Loucy (cell line): ENCODE measurements at regions not wholly inside any gene's neighbourhood (a gene's known extent, or its start where the extent isn't known, plus 50 kb on each side); places are given as distances from the start of the nearest gene placed in this dataset.

ENCODE experiments used
- H2AFZ ChIP-seq: fragments of 200-600 bp; sonication (generic); 2 replicates; pipeline ENCODE4 v1.6.0; 2016; ENCODE audit warnings: antibody characterized with exemption, mild to moderate bottlenecking, low read length, moderate library complexity
- H3F3A ChIP-seq: fragments of 200-600 bp; 2 replicates; pipeline ENCODE4 v1.6.0; 2016; ENCODE audit warnings: antibody characterized with exemption, low read depth, mild to moderate bottlenecking
- H3K27me3 ChIP-seq: fragments of 200-600 bp; sonication (generic); 2 replicates; pipeline ENCODE4 v1.6.1; 2014; ENCODE audit warnings: low read length, mild to moderate bottlenecking; ENCODE audit not compliant: insufficient read depth, poor library complexity, severe bottlenecking
- H3K36me3 ChIP-seq: fragments of 200-600 bp; sonication (generic); 2 replicates; pipeline ENCODE4 v1.6.1; 2016; ENCODE audit warnings: low read length; ENCODE audit not compliant: insufficient read depth
- H3K4me1 ChIP-seq: fragments of 200-600 bp; sonication (generic); 2 replicates; pipeline ENCODE4 v1.5.1; 2014; ENCODE audit warnings: low read length, mild to moderate bottlenecking; ENCODE audit not compliant: insufficient read depth, poor library complexity, severe bottlenecking
- H3K4me2 ChIP-seq: fragments of 200-600 bp; sonication (generic); 2 replicates; pipeline ENCODE4 v1.6.0; 2014; ENCODE audit warnings: antibody characterized with exemption, low read length, low read depth, mild to moderate bottlenecking; ENCODE audit not compliant: poor library complexity, severe bottlenecking
- H3K4me3 ChIP-seq: fragments of 200-600 bp; sonication (generic); 2 replicates; pipeline ENCODE4 v1.5.1; 2014; ENCODE audit warnings: low read length, mild to moderate bottlenecking, mixed read lengths; ENCODE audit not compliant: poor library complexity, severe bottlenecking
- H3K79me2 ChIP-seq: fragments of 200-600 bp; sonication (generic); 2 replicates; pipeline ENCODE4 v1.6.1; 2014; ENCODE audit warnings: low read length; ENCODE audit not compliant: insufficient read depth
- H3K9ac ChIP-seq: fragments of 200-600 bp; sonication (generic); 2 replicates; pipeline ENCODE4 v1.6.0; 2014; ENCODE audit warnings: mild to moderate bottlenecking, low read depth, low read length, moderate library complexity; ENCODE audit not compliant: poor library complexity, severe bottlenecking
- H3K9me2 ChIP-seq: fragments of 200-600 bp; sonication (generic); replicated peaks from 2 replicates; pipeline ENCODE4 v1.6.1; 2016; ENCODE audit warnings: low read depth, low read length, mixed read lengths
- H3K9me3 ChIP-seq: fragments of 200-600 bp; sonication (generic); 2 replicates; pipeline ENCODE4 v1.6.1; 2014; ENCODE audit warnings: mild to moderate bottlenecking, antibody characterized with exemption, low read length, low read depth; ENCODE audit not compliant: insufficient read depth
- H4K20me1 ChIP-seq: fragments of 200-600 bp; sonication (generic); 2 replicates; pipeline ENCODE4 v1.6.0; 2014; ENCODE audit warnings: antibody characterized with exemption, low read length, mild to moderate bottlenecking; ENCODE audit not compliant: insufficient read depth, poor library complexity, severe bottlenecking
- EZH2phosphoT487 ChIP-seq: fragments of 200-600 bp; IDR thresholded peaks from 2 replicates; pipeline ENCODE4 v1.6.1; 2018; ENCODE audit warnings: antibody characterized with exemption, mild to moderate bottlenecking, moderate library complexity, borderline replicate concordance
- TF ChIP-seq, protein P1 (sequence below): fragments of 200-600 bp; sonication (generic); conservative IDR thresholded peaks from 2 replicates; pipeline ENCODE4 v1.5.1; 2014; ENCODE audit warnings: mild to moderate bottlenecking, antibody characterized with exemption, low read length

- Histone ChIP-seq H3F3A (no peaks in the 10 kb centered on the region), H3K9me2 (no peaks in the 10 kb centered on the region), H3K4me2 (no peak overlapping the region), H3K27me3 (no peaks in the 10 kb centered on the region), H3K79me2 (no peaks in the 10 kb centered on the region), H3K36me3 (no peaks in the 10 kb centered on the region), H3K4me1 (no peaks in the 10 kb centered on the region), H2AFZ (no peak overlapping the region), H4K20me1 (no peaks in the 10 kb centered on the region), H3K9ac (no peak overlapping the region), H3K9me3 (no peaks in the 10 kb centered on the region), H3K4me3 (no peak overlapping the region)
- TF ChIP-seq, protein P1, sequence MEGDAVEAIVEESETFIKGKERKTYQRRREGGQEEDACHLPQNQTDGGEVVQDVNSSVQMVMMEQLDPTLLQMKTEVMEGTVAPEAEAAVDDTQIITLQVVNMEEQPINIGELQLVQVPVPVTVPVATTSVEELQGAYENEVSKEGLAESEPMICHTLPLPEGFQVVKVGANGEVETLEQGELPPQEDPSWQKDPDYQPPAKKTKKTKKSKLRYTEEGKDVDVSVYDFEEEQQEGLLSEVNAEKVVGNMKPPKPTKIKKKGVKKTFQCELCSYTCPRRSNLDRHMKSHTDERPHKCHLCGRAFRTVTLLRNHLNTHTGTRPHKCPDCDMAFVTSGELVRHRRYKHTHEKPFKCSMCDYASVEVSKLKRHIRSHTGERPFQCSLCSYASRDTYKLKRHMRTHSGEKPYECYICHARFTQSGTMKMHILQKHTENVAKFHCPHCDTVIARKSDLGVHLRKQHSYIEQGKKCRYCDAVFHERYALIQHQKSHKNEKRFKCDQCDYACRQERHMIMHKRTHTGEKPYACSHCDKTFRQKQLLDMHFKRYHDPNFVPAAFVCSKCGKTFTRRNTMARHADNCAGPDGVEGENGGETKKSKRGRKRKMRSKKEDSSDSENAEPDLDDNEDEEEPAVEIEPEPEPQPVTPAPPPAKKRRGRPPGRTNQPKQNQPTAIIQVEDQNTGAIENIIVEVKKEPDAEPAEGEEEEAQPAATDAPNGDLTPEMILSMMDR: no peak
- no peak for TF ChIP-seq EZH2phosphoT487
Observed at GRCh38 chr13:109872864-109873263, 86.5 kb upstream of the IRS2 start.

- Histone ChIP-seq H2AFZ (no peak overlapping the region), H3K9me3 (no peaks in the 10 kb centered on the region), H4K20me1 (no peaks in the 10 kb centered on the region), H3K9me2 (no peaks in the 10 kb centered on the region), H3K9ac (no peak overlapping the region), H3K36me3 (no peaks in the 10 kb centered on the region), H3K4me3 (no peak overlapping the region), H3K27me3 (no peaks in the 10 kb centered on the region), H3K4me1 (no peaks in the 10 kb centered on the region), H3K79me2 (no peaks in the 10 kb centered on the region), H3F3A (no peaks in the 10 kb centered on the region), H3K4me2 (no peak overlapping the region)
- TF ChIP-seq, protein P1: no peak
Observed at GRCh38 chr13:109870696-109871370, 84.5 kb upstream of the IRS2 start.

DNA sequence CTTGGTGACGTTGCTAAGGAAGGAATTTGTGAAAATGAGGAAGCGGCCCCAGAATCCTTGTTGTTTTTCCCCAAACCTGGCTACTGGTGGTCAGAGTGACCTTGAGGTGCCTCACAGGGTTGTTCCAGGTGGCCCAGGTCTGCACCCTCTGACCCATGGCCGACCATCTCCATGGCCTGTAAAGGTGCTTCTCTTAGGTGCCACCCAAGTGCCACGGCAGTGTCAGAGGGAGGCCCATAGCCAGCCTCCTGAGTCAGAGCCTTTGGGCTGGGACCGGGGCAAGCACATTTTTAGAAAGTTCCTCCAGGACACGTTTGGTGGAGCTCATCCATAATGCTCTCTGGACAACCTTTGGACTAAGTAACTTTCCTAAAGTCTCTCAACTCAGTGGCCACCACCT lies 83.9 kb upstream of the IRS2 start:
- Histone ChIP-seq H3K36me3 (no peaks in the 10 kb centered on the region), H3K9me2 (no peaks in the 10 kb centered on the region), H3K4me3 (no peak overlapping the region), H4K20me1 (no peaks in the 10 kb centered on the region), H3K9ac (no peak overlapping the region), H3K27me3 (no peaks in the 10 kb centered on the region), H3K4me2 (no peak overlapping the region), H3K79me2 (no peaks in the 10 kb centered on the region), H3K4me1 (no peaks in the 10 kb centered on the region), H3F3A (no peaks in the 10 kb centered on the region), H2AFZ (no peak overlapping the region), H3K9me3 (no peaks in the 10 kb centered on the region)
- TF ChIP-seq, protein P1: no peak
- TF ChIP-seq EZH2phosphoT487: no peak
